K562 (cell line): ENCODE measurements at regions not wholly inside any gene's neighbourhood (a gene's known extent, or its start where the extent isn't known, plus 50 kb on each side); places are given as distances from the start of the nearest gene placed in this dataset.

ENCODE experiments used
- ATAC-seq: fragments of 200-7000 bp; cut with Tn5 transposase; 3 replicates; pipeline ENCODE4 v1.9.1; 2020; ENCODE audit warnings: moderate library complexity
- BruUV-seq: library from RNA; stranded (reverse); fragments of 400-500 nt; replicated peaks from 2 replicates; lab custom pipeline; 2021; lab: Mats Ljungman, UMichigan
- CTCF ChIA-PET: fragments of 300-600 bp; formaldehyde crosslinking; extraction: SDS; loops from one replicate; lab custom pipeline; 2021; ENCODE audit warnings: low intra/inter-chr PET ratio; lab: Yijun Ruan, JAX
- POLR2A ChIA-PET: fragments of 300-600, 350-650 bp; sonication (Branson Sonifier 250); formaldehyde crosslinking; extraction: SDS; loops from one replicate; lab custom pipeline; 2021; ENCODE audit warnings: antibody characterized with exemption, inconsistent platforms; lab: Yijun Ruan, JAX
- DNase-seq, 4 experiments: peaks; one replicate each; pipeline versions ENCODE4 v3.0.0 to v3.0.0-alpha.2; 2011 to 2018; ENCODE audit warnings: low spot score in 3 of 4, mixed read lengths in 3 of 4; ENCODE audit errors: extremely low read depth in 1 of 4
- FAIRE-seq: peaks from 2 replicates; lab custom pipeline; 2011; peaks lifted over from hg19 to GRCh38; lab: Jason Lieb, UNC
- H2AFZ ChIP-seq: 2 replicates; pipeline ENCODE4 v1.6.0; 2011; ENCODE audit warnings: low read depth, low read length, control low read depth, inconsistent platforms
- H3K27ac ChIP-seq: fragments of 200-600 bp; 3 replicates; pipeline ENCODE4 v1.8.0; 2011; ENCODE audit warnings: low read depth, mild to moderate bottlenecking, control low read depth, inconsistent platforms, low read length, moderate library complexity, mixed read lengths; ENCODE audit errors: extremely low read depth
- H3K27me3 ChIP-seq, 2 experiments: fragments of 300-600 bp in 1 of 2; 2 replicates in 1 of 2; 3 replicates in 1 of 2; pipeline versions ENCODE4 v1.6.0 to v1.8.0; 2011; ENCODE audit warnings: inconsistent platforms in 2 of 2, low read length in 2 of 2, mild to moderate bottlenecking in 1 of 2, mixed read lengths in 1 of 2, moderate library complexity in 1 of 2; ENCODE audit not compliant: control insufficient read depth in 2 of 2, insufficient read depth in 2 of 2
- H3K36me3 ChIP-seq: fragments of 300-600 bp; 3 replicates; pipeline ENCODE4 v1.8.0; 2011; ENCODE audit warnings: mild to moderate bottlenecking, low read length, inconsistent platforms; ENCODE audit not compliant: control insufficient read depth, insufficient read depth
- H3K4me1 ChIP-seq, 2 experiments: fragments of 200-600 bp in 1 of 2; replicated peaks in 1 of 2; 2 replicates in 1 of 2; 3 replicates in 1 of 2; pipeline versions ENCODE4 v1.5.1 to v1.8.0; 2011; ENCODE audit warnings: inconsistent platforms in 2 of 2, low read length in 2 of 2, mild to moderate bottlenecking in 1 of 2, mixed read lengths in 1 of 2, moderate library complexity in 1 of 2; ENCODE audit not compliant: control insufficient read depth in 2 of 2, insufficient read depth in 2 of 2
- H3K4me2 ChIP-seq: 2 replicates; pipeline ENCODE4 v1.6.1; 2011; ENCODE audit warnings: low read length, control low read depth, inconsistent platforms, mixed read lengths; ENCODE audit not compliant: insufficient read depth
- H3K4me3 ChIP-seq: fragments of 200-600 bp; sonication (generic), shearing (Covaris generic); 2 replicates; pipeline ENCODE4 v1.5.1; 2016; ENCODE audit warnings: control low read depth, inconsistent platforms
- H3K79me2 ChIP-seq: fragments of 200-600 bp; 3 replicates; pipeline ENCODE4 v1.8.0; 2011; ENCODE audit warnings: low read length, inconsistent platforms; ENCODE audit not compliant: control insufficient read depth, insufficient read depth
- H3K9ac ChIP-seq, 2 experiments: 2 replicates each; pipeline versions ENCODE4 v1.6.0 to v1.6.1; 2011; ENCODE audit warnings: low read depth in 2 of 2, low read length in 2 of 2, control low read depth in 1 of 2, inconsistent platforms in 1 of 2, mild to moderate bottlenecking in 1 of 2, mixed read lengths in 1 of 2; ENCODE audit not compliant: insufficient read depth in 1 of 2
- H3K9me1 ChIP-seq: one replicate; pipeline ENCODE4 v1.6.0; 2011; ENCODE audit warnings: inconsistent platforms, mild to moderate bottlenecking, low read length, moderate library complexity; ENCODE audit not compliant: control insufficient read depth, insufficient read depth
- H3K9me3 ChIP-seq: replicated peaks from 2 replicates; pipeline ENCODE4 v1.5.1; 2011; ENCODE audit warnings: low read depth, low read length, inconsistent platforms; ENCODE audit not compliant: control insufficient read depth, insufficient read depth
- H4K20me1 ChIP-seq: replicated peaks from 2 replicates; pipeline ENCODE4 v1.6.1; 2011; ENCODE audit warnings: low read length, inconsistent platforms, mixed read lengths; ENCODE audit not compliant: control insufficient read depth, insufficient read depth
- ARHGAP35 ChIP-seq: fragments of 450-650 bp; IDR thresholded peaks from 2 replicates; pipeline ENCODE4 v1.6.1; 2018; ENCODE audit not compliant: partially characterized antibody
- CHD7 ChIP-seq: fragments of 200-600 bp; sonication (generic); IDR thresholded peaks from one replicate; pipeline ENCODE4 v1.6.1; 2012; ENCODE audit warnings: mild to moderate bottlenecking, low read depth, low read length, inconsistent platforms
- EP400 ChIP-seq: fragments of 450-650 bp; IDR thresholded peaks from 2 replicates; pipeline ENCODE4 v1.6.1; 2017; ENCODE audit warnings: antibody characterized with exemption, mild to moderate bottlenecking, moderate library complexity
- LARP7 ChIP-seq: fragments of 450-650 bp; IDR thresholded peaks from 2 replicates; pipeline ENCODE4 v1.6.1; 2016
- PHB ChIP-seq: fragments of 250-450 bp; sonication (Bioruptor Pico); IDR thresholded peaks from 2 replicates; pipeline ENCODE4 v1.5.0; 2021
- PHB2 ChIP-seq: fragments of 450-650 bp; IDR thresholded peaks from 2 replicates; pipeline ENCODE4 v1.6.1; 2017; ENCODE audit warnings: low read depth
- TBP ChIP-seq: optimal IDR thresholded peaks from 2 replicates; pipeline ENCODE3; 2011; ENCODE audit warnings: low read depth, low read length, improper control_type of control experiment
- TFAP4 ChIP-seq: sonication (generic); formaldehyde crosslinking; IDR thresholded peaks from 2 replicates; pipeline ENCODE4 v1.8.0; 2022; ENCODE audit warnings: missing genetic modification reagents, mild to moderate bottlenecking, moderate library complexity, borderline replicate concordance
- WGBS: fragments of 100-300 bp; shearing (Covaris generic); methylation state at CpG from one replicate; pipeline ENCODE4 v1.1.6; 2016; ENCODE audit warnings: low coverage, mixed read lengths; ENCODE audit not compliant: insufficient coverage; ENCODE audit errors: missing lambda C conversion rate; 5-methylcytosine and 5-hydroxymethylcytosine counted together
- in situ Hi-C: fragments of 300-500 bp; cut with MboI; formaldehyde crosslinking; loops from 4 replicates; pipeline ENCODE4 v1.15.0; 2018; ENCODE audit warnings: inconsistent platforms, mixed read lengths
- intact Hi-C: fragments of 100-400 bp; cut with micrococcal nuclease; formaldehyde crosslinking; loops from 2 replicates; pipeline ENCODE4 v1.14.2; 2022
- TF ChIP-seq, protein P1 (sequence below): sonication (generic); formaldehyde crosslinking; IDR thresholded peaks from 2 replicates; pipeline ENCODE4 v1.8.0; 2023; ENCODE audit warnings: mild to moderate bottlenecking, missing genetic modification reagents

DNA sequence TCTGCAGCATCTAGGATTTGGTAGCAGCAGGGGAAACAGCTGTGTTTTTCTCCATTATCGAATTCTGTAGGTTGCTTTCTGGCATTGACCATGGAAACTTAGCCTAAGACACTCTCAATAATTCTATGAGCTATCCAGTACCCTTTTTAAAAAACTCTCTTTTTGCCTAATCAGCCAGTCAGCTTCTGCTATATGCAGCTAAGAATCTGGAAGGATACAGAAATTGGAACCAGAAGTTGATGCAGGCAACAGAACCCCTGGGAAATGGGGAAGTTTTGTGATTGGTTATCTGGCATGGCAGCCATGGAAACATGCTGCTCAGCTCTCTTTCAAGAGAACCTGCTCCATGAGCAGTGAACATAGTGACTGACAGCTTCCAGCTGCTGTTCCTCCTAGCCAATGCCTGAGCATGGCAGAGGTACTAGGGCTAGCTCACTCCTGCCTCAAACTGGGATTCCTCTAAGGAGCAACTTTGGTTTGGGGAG lies 417.6 kb upstream of the MAOA start (continued):
- TF ChIP-seq, protein P1, sequence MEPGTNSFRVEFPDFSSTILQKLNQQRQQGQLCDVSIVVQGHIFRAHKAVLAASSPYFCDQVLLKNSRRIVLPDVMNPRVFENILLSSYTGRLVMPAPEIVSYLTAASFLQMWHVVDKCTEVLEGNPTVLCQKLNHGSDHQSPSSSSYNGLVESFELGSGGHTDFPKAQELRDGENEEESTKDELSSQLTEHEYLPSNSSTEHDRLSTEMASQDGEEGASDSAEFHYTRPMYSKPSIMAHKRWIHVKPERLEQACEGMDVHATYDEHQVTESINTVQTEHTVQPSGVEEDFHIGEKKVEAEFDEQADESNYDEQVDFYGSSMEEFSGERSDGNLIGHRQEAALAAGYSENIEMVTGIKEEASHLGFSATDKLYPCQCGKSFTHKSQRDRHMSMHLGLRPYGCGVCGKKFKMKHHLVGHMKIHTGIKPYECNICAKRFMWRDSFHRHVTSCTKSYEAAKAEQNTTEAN (CRISPR knock-in tag) = no peak
- TF ChIP-seq, all 486 proteins: peak for 0

DNA sequence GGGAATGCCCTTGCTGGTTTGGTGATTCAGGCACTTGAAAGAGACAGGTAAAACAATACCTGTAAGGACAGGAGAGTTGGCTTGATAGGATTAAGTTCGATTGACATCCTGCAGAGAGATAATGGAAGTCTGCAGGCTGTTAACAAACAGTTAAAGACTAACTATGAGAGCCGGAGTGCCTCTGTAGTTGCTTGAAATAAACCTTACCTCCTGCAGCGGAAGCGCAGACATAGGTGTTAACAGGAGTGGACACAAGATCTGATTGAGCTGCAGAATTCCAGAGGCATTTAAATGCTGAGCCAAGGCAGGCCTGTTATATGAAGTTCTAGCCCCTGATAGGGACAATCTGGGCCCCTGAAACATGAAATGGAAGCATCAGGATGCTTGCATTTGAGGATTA lies 416.7 kb upstream of the MAOA start:
- Histone ChIP-seq H3K79me2 (no peaks in the 10 kb centered on the region), H3K27ac (no peak overlapping the region), H3K4me3 (no peak overlapping the region), H3K9me3 (no peaks in the 10 kb centered on the region), H3K9ac (no peak overlapping the region), H4K20me1 (no peaks in the 10 kb centered on the region), H3K36me3 (no peaks in the 10 kb centered on the region), H2AFZ (no peak overlapping the region), H3K4me2 (no peak overlapping the region), H3K9me1 (no peaks in the 10 kb centered on the region), H3K27me3 (no peaks in the 10 kb centered on the region), H3K4me1 (no peaks in the 10 kb centered on the region)
- intact Hi-C loops (no loop called here), in situ Hi-C loops (no loop called here)
- ATAC-seq (no peak), DNase-seq (no peak), FAIRE-seq (no peak)
- 2% methylated on average over 4 of the region's 4 CpGs for WGBS
- BruUV-seq = no TSS peak
- CTCF ChIA-PET = no interaction called here
- POLR2A ChIA-PET = no interaction called here
- TF ChIP-seq TFAP4 = no peak
- no peak for TF ChIP-seq EP400
- no peak for TF ChIP-seq PHB2
- no peak for TF ChIP-seq LARP7
- TF ChIP-seq TBP = no peak
- no peak for TF ChIP-seq ARHGAP35
- no peak for TF ChIP-seq PHB
- no peak for TF ChIP-seq CHD7
